Esophagus muscularis mucosa (tissue), 4 donors: ENCODE measurements at regions not wholly inside any gene's neighbourhood (a gene's known extent, or its start where the extent isn't known, plus 50 kb on each side); places are given as distances from the start of the nearest gene placed in this dataset.

Experiments
- EP300 ChIP-seq: sonication (generic); formaldehyde crosslinking; IDR thresholded peaks from one replicate; pipeline ENCODE4 v1.6.1; 2017; ENCODE audit warnings: antibody characterized with exemption
- POLR2A ChIP-seq: fragments of 450-650 bp; IDR thresholded peaks from one replicate; pipeline ENCODE4 v1.6.1; 2017; ENCODE audit warnings: antibody characterized with exemption, moderate library complexity, mild to moderate bottlenecking, low read depth
- POLR2AphosphoS5 ChIP-seq, 2 donors: sonication (generic); formaldehyde crosslinking; IDR thresholded peaks; one replicate each; pipeline ENCODE4 v1.6.1; 2017; ENCODE audit warnings: antibody characterized with exemption in 2 of 2
- TF ChIP-seq, protein P1 (sequence below), 3 experiments: fragments of 200-600 bp in 2 of 3; fragments of 450-650 bp in 1 of 3; sonication (generic) in 2 of 3; IDR thresholded peaks; one replicate each; pipeline ENCODE4 v1.5.1; 2017 to 2019; ENCODE audit warnings: antibody characterized with exemption in 3 of 3, mild to moderate bottlenecking in 2 of 3, moderate library complexity in 1 of 3

DNA sequence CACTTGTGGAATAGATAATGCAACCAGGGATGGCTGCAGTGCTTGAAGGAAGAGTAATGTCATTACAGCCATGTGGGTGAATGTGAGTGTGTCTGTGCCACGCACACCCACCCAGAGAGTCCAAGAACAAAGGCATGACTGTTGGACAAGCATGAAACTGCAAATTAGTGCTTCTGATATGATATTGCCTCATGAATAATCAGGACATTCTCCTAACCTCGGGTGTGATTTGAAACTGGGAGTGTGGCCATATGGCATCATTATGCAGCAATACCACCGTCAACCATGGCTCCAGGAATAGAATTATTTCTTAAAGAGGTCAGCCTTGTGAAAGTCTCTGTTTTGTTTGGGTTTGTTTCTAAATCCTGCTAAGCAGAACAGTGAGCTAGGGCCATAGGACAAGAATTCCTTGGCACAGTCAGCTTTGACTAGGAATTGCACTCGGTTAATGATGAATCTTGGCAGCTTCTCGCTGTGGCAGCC is 678.0 kb upstream of the RAB6C start:
- TF ChIP-seq, protein P1, sequence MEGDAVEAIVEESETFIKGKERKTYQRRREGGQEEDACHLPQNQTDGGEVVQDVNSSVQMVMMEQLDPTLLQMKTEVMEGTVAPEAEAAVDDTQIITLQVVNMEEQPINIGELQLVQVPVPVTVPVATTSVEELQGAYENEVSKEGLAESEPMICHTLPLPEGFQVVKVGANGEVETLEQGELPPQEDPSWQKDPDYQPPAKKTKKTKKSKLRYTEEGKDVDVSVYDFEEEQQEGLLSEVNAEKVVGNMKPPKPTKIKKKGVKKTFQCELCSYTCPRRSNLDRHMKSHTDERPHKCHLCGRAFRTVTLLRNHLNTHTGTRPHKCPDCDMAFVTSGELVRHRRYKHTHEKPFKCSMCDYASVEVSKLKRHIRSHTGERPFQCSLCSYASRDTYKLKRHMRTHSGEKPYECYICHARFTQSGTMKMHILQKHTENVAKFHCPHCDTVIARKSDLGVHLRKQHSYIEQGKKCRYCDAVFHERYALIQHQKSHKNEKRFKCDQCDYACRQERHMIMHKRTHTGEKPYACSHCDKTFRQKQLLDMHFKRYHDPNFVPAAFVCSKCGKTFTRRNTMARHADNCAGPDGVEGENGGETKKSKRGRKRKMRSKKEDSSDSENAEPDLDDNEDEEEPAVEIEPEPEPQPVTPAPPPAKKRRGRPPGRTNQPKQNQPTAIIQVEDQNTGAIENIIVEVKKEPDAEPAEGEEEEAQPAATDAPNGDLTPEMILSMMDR (IDR thresholded peaks at IDR 0.05) = no peak
- TF ChIP-seq POLR2A (no peak), POLR2AphosphoS5 (IDR thresholded peaks at IDR 0.05) (peak; percentile 52 to 76), EP300 (no peak)
